K562 (cell line): ENCODE measurements at regions not wholly inside any gene's neighbourhood (a gene's known extent, or its start where the extent isn't known, plus 50 kb on each side); places are given as distances from the start of the nearest gene placed in this dataset.

Experiments used
- ATAC-seq: fragments of 200-7000 bp; cut with Tn5 transposase; 3 replicates; pipeline ENCODE4 v1.9.1; 2020; ENCODE audit warnings: moderate library complexity
- BruUV-seq: library from RNA; stranded (reverse); fragments of 400-500 nt; replicated peaks from 2 replicates; lab custom pipeline; 2021; lab: Mats Ljungman, UMichigan
- CTCF ChIA-PET: fragments of 300-600 bp; formaldehyde crosslinking; extraction: SDS; loops from one replicate; lab custom pipeline; 2021; ENCODE audit warnings: low intra/inter-chr PET ratio; lab: Yijun Ruan, JAX
- POLR2A ChIA-PET: fragments of 300-600, 350-650 bp; sonication (Branson Sonifier 250); formaldehyde crosslinking; extraction: SDS; loops from one replicate; lab custom pipeline; 2021; ENCODE audit warnings: antibody characterized with exemption, inconsistent platforms; lab: Yijun Ruan, JAX
- DNase-seq, 4 experiments: peaks; one replicate each; pipeline versions ENCODE4 v3.0.0 to v3.0.0-alpha.2; 2011 to 2018; ENCODE audit warnings: low spot score in 3 of 4, mixed read lengths in 3 of 4; ENCODE audit errors: extremely low read depth in 1 of 4
- FAIRE-seq: peaks from 2 replicates; lab custom pipeline; 2011; peaks lifted over from hg19 to GRCh38; lab: Jason Lieb, UNC
- H2AFZ ChIP-seq: 2 replicates; pipeline ENCODE4 v1.6.0; 2011; ENCODE audit warnings: low read depth, low read length, control low read depth, inconsistent platforms
- H3K27ac ChIP-seq: fragments of 200-600 bp; 3 replicates; pipeline ENCODE4 v1.8.0; 2011; ENCODE audit warnings: low read depth, mild to moderate bottlenecking, control low read depth, inconsistent platforms, low read length, moderate library complexity, mixed read lengths; ENCODE audit errors: extremely low read depth
- H3K27me3 ChIP-seq, 2 experiments: fragments of 300-600 bp in 1 of 2; 2 replicates in 1 of 2; 3 replicates in 1 of 2; pipeline versions ENCODE4 v1.6.0 to v1.8.0; 2011; ENCODE audit warnings: inconsistent platforms in 2 of 2, low read length in 2 of 2, mild to moderate bottlenecking in 1 of 2, mixed read lengths in 1 of 2, moderate library complexity in 1 of 2; ENCODE audit not compliant: control insufficient read depth in 2 of 2, insufficient read depth in 2 of 2
- H3K36me3 ChIP-seq: fragments of 300-600 bp; 3 replicates; pipeline ENCODE4 v1.8.0; 2011; ENCODE audit warnings: mild to moderate bottlenecking, low read length, inconsistent platforms; ENCODE audit not compliant: control insufficient read depth, insufficient read depth
- H3K4me1 ChIP-seq, 2 experiments: fragments of 200-600 bp in 1 of 2; replicated peaks in 1 of 2; 2 replicates in 1 of 2; 3 replicates in 1 of 2; pipeline versions ENCODE4 v1.5.1 to v1.8.0; 2011; ENCODE audit warnings: inconsistent platforms in 2 of 2, low read length in 2 of 2, mild to moderate bottlenecking in 1 of 2, mixed read lengths in 1 of 2, moderate library complexity in 1 of 2; ENCODE audit not compliant: control insufficient read depth in 2 of 2, insufficient read depth in 2 of 2
- H3K4me2 ChIP-seq: 2 replicates; pipeline ENCODE4 v1.6.1; 2011; ENCODE audit warnings: low read length, control low read depth, inconsistent platforms, mixed read lengths; ENCODE audit not compliant: insufficient read depth
- H3K4me3 ChIP-seq: fragments of 200-600 bp; sonication (generic), shearing (Covaris generic); 2 replicates; pipeline ENCODE4 v1.5.1; 2016; ENCODE audit warnings: control low read depth, inconsistent platforms
- H3K79me2 ChIP-seq: fragments of 200-600 bp; 3 replicates; pipeline ENCODE4 v1.8.0; 2011; ENCODE audit warnings: low read length, inconsistent platforms; ENCODE audit not compliant: control insufficient read depth, insufficient read depth
- H3K9ac ChIP-seq, 2 experiments: 2 replicates each; pipeline versions ENCODE4 v1.6.0 to v1.6.1; 2011; ENCODE audit warnings: low read depth in 2 of 2, low read length in 2 of 2, control low read depth in 1 of 2, inconsistent platforms in 1 of 2, mild to moderate bottlenecking in 1 of 2, mixed read lengths in 1 of 2; ENCODE audit not compliant: insufficient read depth in 1 of 2
- H3K9me1 ChIP-seq: one replicate; pipeline ENCODE4 v1.6.0; 2011; ENCODE audit warnings: inconsistent platforms, mild to moderate bottlenecking, low read length, moderate library complexity; ENCODE audit not compliant: control insufficient read depth, insufficient read depth
- H3K9me3 ChIP-seq: replicated peaks from 2 replicates; pipeline ENCODE4 v1.5.1; 2011; ENCODE audit warnings: low read depth, low read length, inconsistent platforms; ENCODE audit not compliant: control insufficient read depth, insufficient read depth
- H4K20me1 ChIP-seq: replicated peaks from 2 replicates; pipeline ENCODE4 v1.6.1; 2011; ENCODE audit warnings: low read length, inconsistent platforms, mixed read lengths; ENCODE audit not compliant: control insufficient read depth, insufficient read depth
- ARID3A ChIP-seq: IDR thresholded peaks from 2 replicates; pipeline ENCODE4 v1.6.1; 2012; ENCODE audit warnings: low read depth, low read length, improper control_type of control experiment, borderline replicate concordance
- BRD4 ChIP-seq: fragments of 200-600 bp; sonication (generic); IDR thresholded peaks from 2 replicates; pipeline ENCODE4 v1.6.1; 2017; ENCODE audit warnings: inconsistent platforms
- JUN ChIP-seq, 2 experiments: sonication (generic) in 1 of 2; formaldehyde crosslinking in 1 of 2; IDR thresholded peaks; 2 replicates each; pipeline versions ENCODE4 v1.6.1 to v1.8.0; 2012 to 2022; ENCODE audit warnings: borderline replicate concordance in 2 of 2, mild to moderate bottlenecking in 2 of 2, improper control_type of control experiment in 1 of 2, low read depth in 1 of 2, low read length in 1 of 2, missing genetic modification reagents in 1 of 2
- L3MBTL2 ChIP-seq: fragments of 450-650 bp; IDR thresholded peaks from 2 replicates; pipeline ENCODE4 v1.6.1; 2016; ENCODE audit warnings: mild to moderate bottlenecking, moderate library complexity
- LCOR ChIP-seq: sonication (generic); formaldehyde crosslinking; IDR thresholded peaks from 2 replicates; pipeline ENCODE4 v1.8.0; 2022; ENCODE audit warnings: mild to moderate bottlenecking, missing genetic modification reagents
- NEUROD1 ChIP-seq: fragments of 150-350 bp; IDR thresholded peaks from 2 replicates; pipeline ENCODE4 v1.6.1; 2014; ENCODE audit warnings: borderline replicate concordance, low read length, low read depth; ENCODE audit not compliant: partially characterized antibody
- PHF21A ChIP-seq: fragments of 450-650 bp; IDR thresholded peaks from 2 replicates; pipeline ENCODE4 v1.6.1; 2017; ENCODE audit warnings: low read depth, borderline replicate concordance
- RREB1 ChIP-seq: fragments of 250-450 bp; sonication (Bioruptor Pico); IDR thresholded peaks from 2 replicates; pipeline ENCODE4 v1.4.0; 2020
- SMARCA5 ChIP-seq: fragments of 450-650 bp; IDR thresholded peaks from 2 replicates; pipeline ENCODE4 v1.6.1; 2016
- SNAPC5 ChIP-seq: fragments of 250-450 bp; sonication (Bioruptor Pico); IDR thresholded peaks from 2 replicates; pipeline ENCODE4 v1.8.0; 2021; ENCODE audit warnings: moderate library complexity, mild to moderate bottlenecking, inconsistent platforms
- TCF15 ChIP-seq: fragments of 250-450 bp; sonication (Bioruptor Pico); IDR thresholded peaks from 2 replicates; pipeline ENCODE4 v1.8.0; 2022; ENCODE audit warnings: moderate library complexity, mild to moderate bottlenecking, inconsistent platforms
- XRCC4 ChIP-seq: IDR thresholded peaks from one replicate; pipeline ENCODE4 v1.6.1; 2011; ENCODE audit not compliant: insufficient read depth, insufficient read length; ENCODE audit errors: extremely low read depth
- ZBTB1 ChIP-seq: sonication (generic); formaldehyde crosslinking; IDR thresholded peaks from 2 replicates; pipeline ENCODE4 v1.8.1; 2023; ENCODE audit warnings: missing genetic modification reagents, low read depth, mild to moderate bottlenecking, borderline replicate concordance
- ZNF3 ChIP-seq: fragments of 250-450 bp; sonication (Bioruptor Pico); IDR thresholded peaks from 2 replicates; pipeline ENCODE4 v1.5.0; 2021; ENCODE audit warnings: mild to moderate bottlenecking, moderate library complexity
- WGBS: fragments of 100-300 bp; shearing (Covaris generic); methylation state at CpG from one replicate; pipeline ENCODE4 v1.1.6; 2016; ENCODE audit warnings: low coverage, mixed read lengths; ENCODE audit not compliant: insufficient coverage; ENCODE audit errors: missing lambda C conversion rate; 5-methylcytosine and 5-hydroxymethylcytosine counted together
- in situ Hi-C: fragments of 300-500 bp; cut with MboI; formaldehyde crosslinking; loops from 4 replicates; pipeline ENCODE4 v1.15.0; 2018; ENCODE audit warnings: inconsistent platforms, mixed read lengths
- intact Hi-C: fragments of 100-400 bp; cut with micrococcal nuclease; formaldehyde crosslinking; loops from 2 replicates; pipeline ENCODE4 v1.14.2; 2022

- H3K27ac ChIP-seq, result no peak overlapping the region
- H3K79me2 ChIP-seq, result no peaks in the 10 kb centered on the region
- no peaks in the 10 kb centered on the region for H3K9me1 ChIP-seq
- H4K20me1 ChIP-seq, result no peaks in the 10 kb centered on the region; the same call in 1 of the 2 replicates
- H3K9me3 ChIP-seq, result no peaks in the 10 kb centered on the region
- no peaks in the 10 kb centered on the region for H3K4me1 ChIP-seq
- H3K27me3 ChIP-seq, result peaks cover 2 to 13% of the 10 kb centered on the region in 2 experiments; a peak in 3 of 5 replicates
- ATAC-seq, result no peak
- H3K9ac ChIP-seq, result no peak overlapping the region
- no peak overlapping the region for H2AFZ ChIP-seq
- H3K4me3 ChIP-seq, result no peak overlapping the region
- in situ Hi-C loops (no loop called here), intact Hi-C loops (no loop called here)
- BruUV-seq, result no TSS peak
- TF ChIP-seq ZBTB1 (CRISPR knock-in tag), result no peak
- no peak for TF ChIP-seq ZNF3 (CRISPR knock-in tag)
- TF ChIP-seq BRD4, result no peak
- no peak for TF ChIP-seq XRCC4
- TF ChIP-seq TCF15 (CRISPR knock-in tag), result no peak
- TF ChIP-seq SMARCA5, result no peak
- TF ChIP-seq LCOR (CRISPR knock-in tag), result no peak
- no peak for TF ChIP-seq NEUROD1
- TF ChIP-seq RREB1 (CRISPR knock-in tag), result no peak
- no peak for TF ChIP-seq JUN (IDR thresholded peaks at IDR 0.05; ENCODE audit: borderline replicate concordance, low read depth, low read length)
- TF ChIP-seq JUN (CRISPR knock-in tag; IDR thresholded peaks at IDR 0.05; ENCODE audit: borderline replicate concordance), result no peak
- TF ChIP-seq SNAPC5 (CRISPR knock-in tag), result no peak
- no peak for TF ChIP-seq PHF21A
- no peak for TF ChIP-seq ARID3A
- no peak for TF ChIP-seq L3MBTL2
- no peak for FAIRE-seq
- no peak overlapping the region for H3K4me2 ChIP-seq
- 0% methylated on average over 6 of the region's 6 CpGs for WGBS
- CTCF ChIA-PET, result no interaction called here
- POLR2A ChIA-PET, result no interaction called here
- no peaks in the 10 kb centered on the region for H3K36me3 ChIP-seq
- DNase-seq, result no peak
Measured at GRCh38 chr13:112218416-112218815, 151.5 kb downstream of the SOX1 start.
